HAP-1 (cell line): ENCODE measurements at regions not wholly inside any gene's neighbourhood (a gene's known extent, or its start where the extent isn't known, plus 50 kb on each side); places are given as distances from the start of the nearest gene placed in this dataset.

Experiments used
- DNase-seq, 2 experiments: peaks; one replicate each; pipeline ENCODE4 v3.0.0-alpha.2; 2016 to 2020; ENCODE audit warnings: low spot score in 2 of 2
- H3K27me3 ChIP-seq: fragments of 250-450 bp; sonication (Bioruptor Pico); 2 replicates; pipeline ENCODE4 v1.5.1; 2020; ENCODE audit warnings: low read depth, mild to moderate bottlenecking, moderate library complexity
- H3K36me3 ChIP-seq: fragments of 250-450 bp; sonication (Bioruptor Pico); replicated peaks from 2 replicates; pipeline ENCODE4 v1.5.1; 2020; ENCODE audit warnings: mild to moderate bottlenecking
- H3K4me1 ChIP-seq: fragments of 250-450 bp; sonication (Bioruptor Pico); 2 replicates; pipeline ENCODE4 v1.5.1; 2020; ENCODE audit warnings: mild to moderate bottlenecking
- H3K4me3 ChIP-seq: fragments of 250-450 bp; sonication (Bioruptor Pico); 2 replicates; pipeline ENCODE4 v1.5.1; 2020; ENCODE audit warnings: mild to moderate bottlenecking, moderate library complexity
- H3K9me3 ChIP-seq: fragments of 250-450 bp; sonication (Bioruptor Pico); 2 replicates; pipeline ENCODE4 v1.5.1; 2020; ENCODE audit warnings: mild to moderate bottlenecking, moderate library complexity
- in situ Hi-C: fragments of 300-500 bp; cut with MboI; formaldehyde crosslinking; loops from 3 replicates; pipeline ENCODE4 v1.14.3; 2020; ENCODE audit warnings: low sequenced_read_pairs, inconsistent platforms, mixed read lengths

DNA sequence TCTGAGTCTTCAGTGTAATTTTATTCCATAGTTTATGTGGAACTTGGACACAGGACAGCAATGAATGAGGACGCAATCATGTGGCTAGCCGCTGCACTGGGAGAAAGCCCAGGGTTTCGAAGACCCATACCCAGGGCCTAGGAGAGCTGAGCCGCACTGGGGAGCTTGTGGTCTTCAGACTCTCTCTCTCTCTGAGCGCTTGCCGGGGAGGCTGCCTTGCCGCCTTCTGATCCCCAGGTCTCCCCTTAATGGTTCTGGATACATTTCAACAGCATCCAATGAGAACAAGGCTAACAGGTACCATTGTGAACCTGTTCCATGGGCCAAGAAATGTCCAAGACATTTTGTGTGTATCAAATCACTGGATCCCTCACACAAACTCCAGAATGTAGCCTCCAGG, 383.4 kb downstream of the ICE1 start:
- H3K36me3 ChIP-seq = no peaks in the 10 kb centered on the region
- no peak overlapping the region for H3K4me3 ChIP-seq
- no peaks in the 10 kb centered on the region for H3K27me3 ChIP-seq
- in situ Hi-C loops = no loop called here
- no peaks in the 10 kb centered on the region for H3K4me1 ChIP-seq
- no peak for DNase-seq
- no peaks in the 10 kb centered on the region for H3K9me3 ChIP-seq

DNA sequence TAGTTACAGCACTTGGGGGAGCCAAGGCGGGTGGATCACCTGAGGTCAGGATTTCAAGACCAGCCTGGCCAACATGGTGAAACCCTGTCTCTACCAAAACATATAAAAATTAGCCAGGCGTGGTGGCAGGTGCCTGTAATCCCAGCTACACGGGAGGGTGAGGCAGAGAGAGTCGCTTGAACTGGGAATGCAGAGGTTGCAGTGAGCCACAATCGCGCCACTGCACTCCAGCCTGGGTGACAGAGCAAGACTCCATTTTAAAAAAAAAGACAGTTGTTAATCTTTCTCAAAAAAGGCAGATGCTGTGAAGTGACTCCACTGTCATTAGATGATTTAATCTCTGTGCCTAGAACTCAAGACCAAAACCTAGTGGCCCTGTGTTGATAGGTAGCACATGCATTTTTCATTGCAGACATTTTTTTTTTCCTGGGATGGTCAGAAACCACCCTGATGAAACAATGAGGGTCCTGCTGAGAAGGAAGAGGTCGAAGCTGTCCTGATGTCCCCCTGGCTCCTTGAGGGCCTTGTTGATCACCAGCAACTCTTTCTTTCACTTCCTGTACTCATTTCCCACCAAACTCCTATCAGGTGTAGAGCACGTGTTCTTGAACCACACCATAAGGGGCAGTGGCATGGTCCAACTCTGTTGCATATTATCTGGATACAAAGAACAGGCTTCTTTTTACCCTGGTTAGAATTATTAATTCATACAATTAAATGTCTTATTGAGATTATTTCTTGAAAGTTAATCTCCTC, 382.2 kb downstream of the ICE1 start:
- DNase-seq = no peak
- Histone ChIP-seq H3K27me3 (no peaks in the 10 kb centered on the region), H3K36me3 (no peaks in the 10 kb centered on the region), H3K4me1 (no peaks in the 10 kb centered on the region), H3K9me3 (no peaks in the 10 kb centered on the region), H3K4me3 (no peak overlapping the region)
- in situ Hi-C loops = no loop called here

DNA sequence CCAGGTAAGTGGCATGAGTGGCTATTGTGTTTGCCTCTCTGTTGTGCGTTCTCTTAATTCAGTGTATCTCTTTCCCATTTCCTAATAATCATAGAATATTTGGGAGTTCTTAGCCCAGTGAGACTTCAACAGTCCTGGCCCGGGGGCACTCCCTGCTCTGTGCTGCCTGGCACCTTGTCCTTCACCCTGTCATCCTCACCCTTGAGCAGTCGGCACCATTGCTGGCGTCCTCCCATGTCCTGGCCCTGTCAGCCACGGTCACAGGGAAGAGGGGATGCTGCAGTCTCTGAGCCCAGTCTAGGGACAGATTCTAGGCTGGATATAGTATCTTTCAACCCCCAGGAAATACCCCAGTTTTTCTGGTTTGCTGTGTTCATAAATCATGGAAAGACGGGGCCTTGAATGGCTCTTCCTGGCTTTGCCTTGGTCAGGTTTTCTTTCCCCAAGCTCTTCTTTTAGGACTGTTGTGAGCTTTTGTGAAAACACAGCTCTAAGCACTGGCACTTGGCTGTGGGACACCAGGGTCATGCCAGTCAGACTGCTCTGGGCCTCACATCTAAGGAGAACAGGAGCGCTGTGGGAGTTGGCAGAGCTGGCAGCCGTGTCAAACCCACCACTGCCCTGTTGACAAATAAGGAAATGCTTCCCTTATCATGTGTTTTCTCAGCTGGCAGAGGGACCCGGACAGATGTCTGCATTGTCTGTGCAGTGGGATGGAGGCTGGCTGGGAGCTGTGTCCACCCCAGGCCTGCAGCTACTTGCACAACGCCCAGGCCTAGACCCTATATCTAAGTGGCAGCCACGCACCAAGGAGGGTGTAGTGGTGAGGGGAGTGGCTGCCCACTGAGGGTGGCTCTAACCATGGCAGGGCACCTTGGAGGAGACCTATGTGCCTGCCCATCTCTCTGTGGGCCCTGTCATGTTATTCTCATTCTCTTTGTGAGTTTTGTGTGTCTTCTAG, 378.6 kb downstream of the ICE1 start:
- no peak for DNase-seq
- H3K4me3 ChIP-seq = no peak overlapping the region
- H3K27me3 ChIP-seq = no peaks in the 10 kb centered on the region
- H3K9me3 ChIP-seq = no peaks in the 10 kb centered on the region
- in situ Hi-C loops = no loop called here
- no peaks in the 10 kb centered on the region for H3K4me1 ChIP-seq
- no peaks in the 10 kb centered on the region for H3K36me3 ChIP-seq

DNA sequence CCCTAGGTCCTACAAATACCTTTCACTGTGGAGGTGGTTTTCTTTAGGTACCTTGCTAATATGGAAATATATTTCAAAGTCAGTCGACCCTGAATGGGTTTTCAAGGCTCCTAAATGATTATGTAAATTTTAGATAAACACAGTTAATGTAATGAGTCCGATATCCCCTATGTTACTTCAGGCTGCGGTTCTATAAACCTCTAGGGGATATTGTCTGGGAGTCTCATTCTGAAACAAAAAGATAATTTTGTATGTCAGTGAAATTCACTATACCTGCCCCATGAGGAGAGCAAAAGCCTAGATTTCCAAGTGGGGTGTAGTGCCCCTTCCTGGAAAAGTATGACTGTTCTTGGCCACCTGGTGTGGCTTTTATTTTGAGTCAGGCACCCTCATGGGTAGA, 377.3 kb downstream of the ICE1 start:
- Histone ChIP-seq H3K4me1 (no peaks in the 10 kb centered on the region), H3K36me3 (no peaks in the 10 kb centered on the region), H3K27me3 (no peaks in the 10 kb centered on the region), H3K9me3 (no peaks in the 10 kb centered on the region), H3K4me3 (no peak overlapping the region)
- no peak for DNase-seq
- in situ Hi-C loops = no loop called here

GRCh38 chr5:5799229-5799628, 376.8 kb downstream of the ICE1 start:
- H3K36me3 ChIP-seq = no peaks in the 10 kb centered on the region
- H3K27me3 ChIP-seq = no peaks in the 10 kb centered on the region
- H3K4me1 ChIP-seq = no peaks in the 10 kb centered on the region
- in situ Hi-C loops = no loop called here
- no peaks in the 10 kb centered on the region for H3K9me3 ChIP-seq
- DNase-seq = no peak
- no peak overlapping the region for H3K4me3 ChIP-seq

- in situ Hi-C loops = no loop called here
- H3K4me1 ChIP-seq = no peaks in the 10 kb centered on the region
- no peak overlapping the region for H3K4me3 ChIP-seq
- H3K36me3 ChIP-seq = no peaks in the 10 kb centered on the region
- no peak for DNase-seq
- H3K9me3 ChIP-seq = no peaks in the 10 kb centered on the region
- no peaks in the 10 kb centered on the region for H3K27me3 ChIP-seq
These were observed 376.0 kb downstream of the ICE1 start for GRCh38 chr5:5798462-5798861.

DNA sequence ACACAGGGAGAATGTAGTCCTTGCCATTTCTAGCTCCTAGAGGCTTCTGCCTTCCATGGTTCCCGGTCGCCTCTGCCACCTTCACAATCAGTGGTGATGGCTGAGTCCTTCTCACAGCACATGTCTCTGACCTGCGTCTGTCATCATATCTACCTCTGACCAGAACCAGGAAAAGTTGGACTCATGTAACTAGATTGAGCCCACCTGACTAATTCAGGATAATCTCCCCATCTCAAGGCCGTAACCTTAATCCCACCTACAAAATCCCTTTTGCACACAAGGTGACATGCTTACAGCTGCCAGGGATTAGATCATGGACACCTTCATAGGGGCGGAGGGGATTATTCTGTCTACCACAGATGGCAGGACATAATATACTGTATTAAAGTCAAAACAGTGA, 375.6 kb downstream of the ICE1 start:
- Histone ChIP-seq H3K9me3 (no peaks in the 10 kb centered on the region), H3K36me3 (no peaks in the 10 kb centered on the region), H3K4me3 (no peak overlapping the region), H3K4me1 (no peaks in the 10 kb centered on the region), H3K27me3 (no peaks in the 10 kb centered on the region)
- in situ Hi-C loops = no loop called here
- no peak for DNase-seq

DNA sequence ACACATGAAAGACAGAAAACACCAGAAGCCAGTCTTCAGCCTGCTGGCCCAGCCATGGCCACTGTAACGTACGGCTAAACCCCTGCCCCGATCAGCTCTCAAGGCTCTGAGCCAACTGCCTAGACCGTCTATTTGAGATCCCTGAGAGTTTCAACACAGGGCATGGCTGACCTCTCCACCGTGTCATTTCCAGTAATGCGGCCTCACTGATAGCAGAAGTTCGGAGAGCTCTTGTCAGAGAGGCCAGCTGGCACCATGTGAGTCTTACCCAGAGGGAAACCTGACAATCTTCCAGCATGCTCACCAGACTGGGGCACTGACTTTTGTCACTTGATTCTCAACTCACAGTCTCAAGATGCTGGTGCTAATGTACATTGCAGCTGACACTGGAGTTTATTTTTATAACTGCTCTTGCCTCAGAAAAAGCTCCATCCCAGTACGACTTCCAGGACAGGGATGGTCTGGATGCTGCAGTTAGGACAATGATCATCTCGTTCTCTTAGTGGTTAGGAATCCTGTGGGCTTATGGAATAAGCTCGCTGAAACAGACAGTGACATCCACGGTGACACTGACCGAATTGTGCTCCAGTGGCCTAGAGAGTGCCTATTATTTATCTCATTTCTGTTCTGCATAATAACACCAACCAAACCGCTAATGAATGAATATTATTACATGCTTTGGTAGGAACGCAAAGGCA, 372.7 kb downstream of the ICE1 start:
- Histone ChIP-seq H3K4me3 (no peak overlapping the region), H3K9me3 (no peaks in the 10 kb centered on the region), H3K27me3 (no peaks in the 10 kb centered on the region), H3K4me1 (no peaks in the 10 kb centered on the region), H3K36me3 (no peaks in the 10 kb centered on the region)
- DNase-seq = no peak
- in situ Hi-C loops = no loop called here

DNA sequence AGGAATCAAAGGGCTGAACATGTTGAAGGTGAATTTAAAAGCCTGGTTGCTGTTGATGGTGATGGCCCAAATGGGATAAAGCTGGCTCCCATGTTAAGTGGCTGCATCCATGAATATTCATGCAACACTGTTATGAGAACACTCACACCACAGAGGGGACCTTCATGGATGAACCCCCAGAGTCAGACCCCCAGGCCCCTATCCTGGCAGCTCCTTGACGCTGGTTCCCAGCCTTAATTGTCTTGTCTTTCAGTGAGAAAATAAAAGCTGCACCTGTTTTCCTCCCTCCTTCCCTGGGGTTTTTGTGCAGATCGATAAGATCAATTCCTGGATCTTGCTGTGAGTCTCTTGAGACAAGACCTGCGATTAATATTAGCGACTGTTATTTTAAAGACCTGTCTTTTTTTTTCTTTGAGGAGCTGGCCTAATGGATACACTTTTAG, 371.7 kb downstream of the ICE1 start:
- H3K4me1 ChIP-seq = no peaks in the 10 kb centered on the region
- no peaks in the 10 kb centered on the region for H3K9me3 ChIP-seq
- H3K27me3 ChIP-seq = no peaks in the 10 kb centered on the region
- no peak for DNase-seq
- in situ Hi-C loops = no loop called here
- no peak overlapping the region for H3K4me3 ChIP-seq
- H3K36me3 ChIP-seq = no peaks in the 10 kb centered on the region

GRCh38 chr5:5793242-5794117, 371.0 kb downstream of the ICE1 start:
- Histone ChIP-seq H3K36me3 (no peaks in the 10 kb centered on the region), H3K9me3 (no peaks in the 10 kb centered on the region), H3K27me3 (no peaks in the 10 kb centered on the region), H3K4me1 (no peaks in the 10 kb centered on the region), H3K4me3 (no peak overlapping the region)
- no peak for DNase-seq
- in situ Hi-C loops = no loop called here

GRCh38 chr5:5792106-5792505, 369.6 kb downstream of the ICE1 start:
- H3K9me3 ChIP-seq = no peaks in the 10 kb centered on the region
- DNase-seq = no peak
- no peak overlapping the region for H3K4me3 ChIP-seq
- no peaks in the 10 kb centered on the region for H3K4me1 ChIP-seq
- in situ Hi-C loops = no loop called here
- no peaks in the 10 kb centered on the region for H3K36me3 ChIP-seq
- H3K27me3 ChIP-seq = no peaks in the 10 kb centered on the region

GRCh38 chr5:5788793-5789192, 366.3 kb downstream of the ICE1 start:
- no peak for DNase-seq
- H3K27me3 ChIP-seq = no peaks in the 10 kb centered on the region
- no peaks in the 10 kb centered on the region for H3K36me3 ChIP-seq
- no peak overlapping the region for H3K4me3 ChIP-seq
- H3K9me3 ChIP-seq = no peaks in the 10 kb centered on the region
- H3K4me1 ChIP-seq = no peaks in the 10 kb centered on the region
- in situ Hi-C loops = no loop called here

- DNase-seq = no peak
- Histone ChIP-seq H3K4me3 (no peak overlapping the region), H3K4me1 (no peaks in the 10 kb centered on the region), H3K9me3 (no peaks in the 10 kb centered on the region), H3K36me3 (no peaks in the 10 kb centered on the region), H3K27me3 (no peaks in the 10 kb centered on the region)
- in situ Hi-C loops = no loop called here
These were observed 364.9 kb downstream of the ICE1 start for GRCh38 chr5:5787373-5787772.
